ENCODE measurements at regions not wholly inside any gene's neighbourhood (a gene's known extent, or its start where the extent isn't known, plus 50 kb on each side); places are given as distances from the start of the nearest gene placed in this dataset.

GRCh38 chr10:78980815-78981214 is 88.0 kb upstream of the ZMIZ1 start:
- TF ChIP-seq, protein P1, sequence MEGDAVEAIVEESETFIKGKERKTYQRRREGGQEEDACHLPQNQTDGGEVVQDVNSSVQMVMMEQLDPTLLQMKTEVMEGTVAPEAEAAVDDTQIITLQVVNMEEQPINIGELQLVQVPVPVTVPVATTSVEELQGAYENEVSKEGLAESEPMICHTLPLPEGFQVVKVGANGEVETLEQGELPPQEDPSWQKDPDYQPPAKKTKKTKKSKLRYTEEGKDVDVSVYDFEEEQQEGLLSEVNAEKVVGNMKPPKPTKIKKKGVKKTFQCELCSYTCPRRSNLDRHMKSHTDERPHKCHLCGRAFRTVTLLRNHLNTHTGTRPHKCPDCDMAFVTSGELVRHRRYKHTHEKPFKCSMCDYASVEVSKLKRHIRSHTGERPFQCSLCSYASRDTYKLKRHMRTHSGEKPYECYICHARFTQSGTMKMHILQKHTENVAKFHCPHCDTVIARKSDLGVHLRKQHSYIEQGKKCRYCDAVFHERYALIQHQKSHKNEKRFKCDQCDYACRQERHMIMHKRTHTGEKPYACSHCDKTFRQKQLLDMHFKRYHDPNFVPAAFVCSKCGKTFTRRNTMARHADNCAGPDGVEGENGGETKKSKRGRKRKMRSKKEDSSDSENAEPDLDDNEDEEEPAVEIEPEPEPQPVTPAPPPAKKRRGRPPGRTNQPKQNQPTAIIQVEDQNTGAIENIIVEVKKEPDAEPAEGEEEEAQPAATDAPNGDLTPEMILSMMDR (IDR thresholded peaks at IDR 0.05): no peak
- TF ChIP-seq POLR2AphosphoS5 (IDR thresholded peaks at IDR 0.05; ENCODE audit: low read depth, low read length) (no peak), RFX5 (IDR thresholded peaks at IDR 0.05; ENCODE audit: low read length) (no peak)
